Activated CD8-positive, alpha-beta memory T cell treated with anti-CD3 and anti-CD28 coated beads for 24 hours (primary cell): ENCODE measurements at regions not wholly inside any gene's neighbourhood (a gene's known extent, or its start where the extent isn't known, plus 50 kb on each side); places are given as distances from the start of the nearest gene placed in this dataset.

ENCODE experiments used
- DNase-seq: peaks from one replicate; pipeline ENCODE4 v3.0.0-alpha.2; 2020

- DNase-seq = no peak
Measured at GRCh38 chr14:54133896-54134295, 177.3 kb upstream of the BMP4 start.

- DNase-seq = no peak
Measured at GRCh38 chr14:54135804-54136280, 179.2 kb upstream of the BMP4 start.

- no peak for DNase-seq
Measured at GRCh38 chr14:54136894-54137613, 180.4 kb upstream of the BMP4 start.

GRCh38 chr14:54137614-54137961 lies 181.0 kb upstream of the BMP4 start:
- no peak for DNase-seq

- DNase-seq = no peak
Measured at GRCh38 chr14:54138024-54138353, 181.4 kb upstream of the BMP4 start.

- DNase-seq = no peak
Measured at GRCh38 chr14:54138354-54139038, 181.9 kb upstream of the BMP4 start.

GRCh38 chr14:54140551-54140950 lies 183.9 kb upstream of the BMP4 start:
- DNase-seq = no peak

GRCh38 chr14:54146601-54147000 lies 190.0 kb upstream of the BMP4 start:
- no peak for DNase-seq

- no peak for DNase-seq
Measured at GRCh38 chr14:54147282-54147681, 190.7 kb upstream of the BMP4 start.

GRCh38 chr14:54147758-54148157 lies 191.1 kb upstream of the BMP4 start:
- no peak for DNase-seq

- no peak for DNase-seq
Measured at GRCh38 chr14:54148251-54148650, 191.6 kb upstream of the BMP4 start.

- DNase-seq = no peak
Measured at GRCh38 chr14:54152351-54152750, 195.7 kb upstream of the BMP4 start.

GRCh38 chr14:54166049-54166950 lies 209.7 kb upstream of the BMP4 start:
- DNase-seq = no peak

GRCh38 chr14:54168489-54168888 lies 211.9 kb upstream of the BMP4 start:
- no peak for DNase-seq

- no peak for DNase-seq
Measured at GRCh38 chr14:54169254-54169924, 212.8 kb upstream of the BMP4 start.

GRCh38 chr14:54170301-54170700 lies 213.7 kb upstream of the BMP4 start:
- DNase-seq = no peak

GRCh38 chr14:54172114-54172513 lies 215.5 kb upstream of the BMP4 start:
- no peak for DNase-seq

- DNase-seq = no peak
Measured at GRCh38 chr14:54172562-54172961, 215.9 kb upstream of the BMP4 start.

- no peak for DNase-seq
Measured at GRCh38 chr14:54173802-54174201, 217.2 kb upstream of the BMP4 start.

- DNase-seq = no peak
Measured at GRCh38 chr14:54174457-54174856, 217.8 kb upstream of the BMP4 start.

GRCh38 chr14:54175298-54175942 lies 218.8 kb upstream of the BMP4 start:
- DNase-seq = peak; percentile 64

GRCh38 chr14:54177019-54177418 lies 219.8 kb upstream of the CDKN3 start:
- no peak for DNase-seq
